Neuronal stem cell (in vitro differentiated cells): ENCODE measurements at regions not wholly inside any gene's neighbourhood (a gene's known extent, or its start where the extent isn't known, plus 50 kb on each side); places are given as distances from the start of the nearest gene placed in this dataset.

Experiments used
- DNase-seq: peaks from one replicate; pipeline ENCODE4 v3.0.0-alpha.2; 2013; ENCODE audit warnings: low spot score
- H2AFZ ChIP-seq: one replicate; pipeline ENCODE4 v1.6.1; 2013; ENCODE audit warnings: mild to moderate bottlenecking, low read length, inconsistent platforms
- H2AK5ac ChIP-seq: 2 replicates; pipeline ENCODE4 v1.6.1; 2013; ENCODE audit warnings: low read depth, mild to moderate bottlenecking, inconsistent platforms, low read length, moderate library complexity, mixed read lengths
- H2BK120ac ChIP-seq: 2 replicates; pipeline ENCODE4 v1.6.1; 2013; ENCODE audit warnings: low read depth, mild to moderate bottlenecking, inconsistent platforms, low read length, moderate library complexity, mixed read lengths
- H2BK12ac ChIP-seq: one replicate; pipeline ENCODE4 v1.6.1; 2013; ENCODE audit warnings: low read length, inconsistent platforms
- H2BK15ac ChIP-seq: 2 replicates; pipeline ENCODE4 v1.6.1; 2013; ENCODE audit warnings: mild to moderate bottlenecking, low read length, inconsistent platforms, mixed read lengths
- H2BK5ac ChIP-seq: one replicate; pipeline ENCODE4 v1.6.1; 2013; ENCODE audit warnings: inconsistent platforms, mild to moderate bottlenecking, low read length, moderate library complexity
- H3K14ac ChIP-seq: one replicate; pipeline ENCODE4 v1.6.1; 2013; ENCODE audit warnings: low read length, inconsistent platforms
- H3K18ac ChIP-seq: 2 replicates; pipeline ENCODE4 v1.6.1; 2013; ENCODE audit warnings: low read length, inconsistent platforms
- H3K23ac ChIP-seq: 2 replicates; pipeline ENCODE4 v1.6.1; 2013; ENCODE audit warnings: low read depth, mild to moderate bottlenecking, mixed read lengths, low read length, inconsistent platforms; ENCODE audit not compliant: poor library complexity
- H3K27ac ChIP-seq: replicated peaks from 3 replicates; pipeline ENCODE4 v1.5.1; 2013; ENCODE audit warnings: low read length, inconsistent platforms
- H3K27me3 ChIP-seq, 3 experiments: 2 replicates each; pipeline ENCODE4 v1.6.1; 2013; ENCODE audit warnings: low read length in 3 of 3, mild to moderate bottlenecking in 2 of 3, inconsistent platforms in 1 of 3, low read depth in 1 of 3, mixed read lengths in 1 of 3, moderate library complexity in 1 of 3; ENCODE audit not compliant: control insufficient read depth in 3 of 3, insufficient read depth in 3 of 3
- H3K36me3 ChIP-seq, 2 donors: replicated peaks in 1 of 2; 2 replicates each; pipeline ENCODE4 v1.6.1; 2013; ENCODE audit warnings: low read length in 2 of 2; ENCODE audit not compliant: control insufficient read depth in 2 of 2, insufficient read depth in 2 of 2
- H3K4ac ChIP-seq: 2 replicates; pipeline ENCODE4 v1.6.1; 2013; ENCODE audit warnings: inconsistent platforms, mild to moderate bottlenecking, low read length, moderate library complexity
- H3K4me1 ChIP-seq, 2 donors: 1 replicate in 1 of 2; 2 replicates in 1 of 2; pipeline ENCODE4 v1.6.1; 2013; ENCODE audit warnings: low read length in 2 of 2, low read depth in 1 of 2; ENCODE audit not compliant: control insufficient read depth in 2 of 2, insufficient read depth in 1 of 2
- H3K4me2 ChIP-seq: one replicate; pipeline ENCODE4 v1.6.1; 2013; ENCODE audit warnings: mild to moderate bottlenecking, low read length, inconsistent platforms; ENCODE audit not compliant: insufficient read depth, poor library complexity, severe bottlenecking
- H3K4me3 ChIP-seq, 2 donors: 2 replicates each; pipeline ENCODE4 v1.5.1; 2013; ENCODE audit warnings: low read length in 2 of 2, mild to moderate bottlenecking in 2 of 2, inconsistent platforms in 1 of 2, moderate library complexity in 1 of 2
- H3K79me1 ChIP-seq: one replicate; pipeline ENCODE4 v1.6.1; 2013; ENCODE audit warnings: low read depth, mild to moderate bottlenecking, inconsistent platforms, low read length, moderate library complexity
- H3K9ac ChIP-seq: one replicate; pipeline ENCODE4 v1.6.1; 2013; ENCODE audit warnings: mild to moderate bottlenecking, low read depth, low read length, inconsistent platforms; ENCODE audit not compliant: poor library complexity
- H3K9me3 ChIP-seq, 2 donors: replicated peaks in 1 of 2; 2 replicates each; pipeline versions ENCODE3 to v1.6.1; 2013; ENCODE audit warnings: low read length in 2 of 2, mild to moderate bottlenecking in 2 of 2, inconsistent platforms in 1 of 2, low read depth in 1 of 2, mixed read lengths in 1 of 2, moderate library complexity in 1 of 2; ENCODE audit not compliant: control insufficient read depth in 2 of 2, insufficient read depth in 1 of 2
- H4K8ac ChIP-seq: one replicate; pipeline ENCODE4 v1.6.1; 2013; ENCODE audit warnings: low read depth, mild to moderate bottlenecking, inconsistent platforms, low read length, moderate library complexity
- H4K91ac ChIP-seq: one replicate; pipeline ENCODE4 v1.6.1; 2013; ENCODE audit warnings: low read length, low read depth, mild to moderate bottlenecking, inconsistent platforms; ENCODE audit not compliant: poor library complexity
- WGBS, 2 donors: extraction: QIAGEN DNeasy Blood & Tissue Kit; methylation state at CpG; one replicate each; pipeline ENCODE4 v1.1.7; 2013; ENCODE audit warnings: missing lambda C conversion rate in 2 of 2, mixed read lengths in 1 of 2; ENCODE audit not compliant: insufficient read length in 2 of 2, insufficient replicate concordance in 1 of 2; ENCODE audit errors: extremely low coverage in 2 of 2; 5-methylcytosine and 5-hydroxymethylcytosine counted together

GRCh38 chr6:71137973-71138372 is 150.6 kb upstream of the OGFRL1 start:
- peaks cover 4 to 5% of the 10 kb centered on the region in 2 donors for H3K9me3 ChIP-seq
- no peak overlapping the region for H2BK5ac ChIP-seq
- H2BK120ac ChIP-seq = no peak overlapping the region
- H4K91ac ChIP-seq = no peak overlapping the region
- H2BK15ac ChIP-seq = no peak overlapping the region
- no peak overlapping the region for H3K27ac ChIP-seq
- H3K4ac ChIP-seq = no peak overlapping the region
- no peak for DNase-seq
- H3K27me3 ChIP-seq = no peaks in the 10 kb centered on the region
- no CpG with 5 or more reads among the region's 1 CpG for WGBS, 2 donors
- no peak overlapping the region for H3K9ac ChIP-seq
- H3K79me1 ChIP-seq = no peaks in the 10 kb centered on the region
- H4K8ac ChIP-seq = no peak overlapping the region
- H3K18ac ChIP-seq = no peak overlapping the region
- H3K4me3 ChIP-seq = no peak overlapping the region
- H2AFZ ChIP-seq = no peak overlapping the region
- H2AK5ac ChIP-seq = no peak overlapping the region
- no peak overlapping the region for H3K14ac ChIP-seq
- no peak overlapping the region for H2BK12ac ChIP-seq
- H3K4me2 ChIP-seq = no peak overlapping the region
- H3K36me3 ChIP-seq = no peaks in the 10 kb centered on the region
- no peak overlapping the region for H3K23ac ChIP-seq
- H3K4me1 ChIP-seq = no peaks in the 10 kb centered on the region

DNA sequence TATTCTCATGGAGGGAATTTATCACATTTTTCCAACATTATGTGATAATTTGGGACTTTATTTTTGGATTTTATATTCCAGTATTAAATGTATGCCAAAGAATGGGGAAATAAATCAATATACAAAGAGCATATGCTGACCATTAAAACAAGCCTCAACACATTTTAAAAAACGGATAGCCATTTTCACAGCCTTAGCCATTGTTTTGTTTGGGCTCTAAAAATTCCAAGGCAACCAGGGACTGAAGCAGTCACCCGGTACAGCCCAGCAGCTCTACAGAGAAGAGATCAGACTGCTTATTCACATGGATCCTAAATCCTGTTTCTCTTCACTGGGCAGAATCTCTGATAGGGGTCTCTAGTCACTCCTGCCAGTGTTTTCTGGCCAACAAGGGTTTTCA is 150.2 kb upstream of the OGFRL1 start:
- no peak overlapping the region for H3K14ac ChIP-seq
- H2BK12ac ChIP-seq = no peak overlapping the region
- H2BK15ac ChIP-seq = no peak overlapping the region
- no peak overlapping the region for H3K23ac ChIP-seq
- no peaks in the 10 kb centered on the region for H3K79me1 ChIP-seq
- H4K8ac ChIP-seq = no peak overlapping the region
- H2AK5ac ChIP-seq = no peak overlapping the region
- DNase-seq = no peak
- H3K9me3 ChIP-seq = peaks cover 4 to 5% of the 10 kb centered on the region in 2 donors
- no CpG with 5 or more reads among the region's 2 CpGs for WGBS, 2 donors
- H3K4me1 ChIP-seq = no peaks in the 10 kb centered on the region
- H3K4me2 ChIP-seq = no peak overlapping the region
- H3K27me3 ChIP-seq = no peaks in the 10 kb centered on the region
- peak overlapping the region; percentile 33 for H2AFZ ChIP-seq
- no peak overlapping the region for H2BK120ac ChIP-seq
- H3K9ac ChIP-seq = no peak overlapping the region
- H2BK5ac ChIP-seq = no peak overlapping the region
- H3K18ac ChIP-seq = no peak overlapping the region
- H4K91ac ChIP-seq = no peak overlapping the region
- no peak overlapping the region for H3K4me3 ChIP-seq
- no peaks in the 10 kb centered on the region for H3K36me3 ChIP-seq
- no peak overlapping the region for H3K4ac ChIP-seq
- H3K27ac ChIP-seq = no peak overlapping the region

GRCh38 chr6:71139249-71139648 is 149.4 kb upstream of the OGFRL1 start:
- H2BK15ac ChIP-seq = no peak overlapping the region
- no peak overlapping the region for H4K8ac ChIP-seq
- no peak overlapping the region for H2AFZ ChIP-seq
- no peak overlapping the region for H2BK12ac ChIP-seq
- no peak for DNase-seq
- H2BK120ac ChIP-seq = no peak overlapping the region
- no peak overlapping the region for H2AK5ac ChIP-seq
- H3K9ac ChIP-seq = no peak overlapping the region
- no peak overlapping the region for H3K14ac ChIP-seq
- no peaks in the 10 kb centered on the region for H3K4me1 ChIP-seq
- H3K4me2 ChIP-seq = no peak overlapping the region
- H3K36me3 ChIP-seq = no peaks in the 10 kb centered on the region
- H4K91ac ChIP-seq = no peak overlapping the region
- no peaks in the 10 kb centered on the region for H3K27me3 ChIP-seq
- H3K4ac ChIP-seq = no peak overlapping the region
- no peak overlapping the region for H3K18ac ChIP-seq
- H3K27ac ChIP-seq = no peak overlapping the region
- WGBS, 2 donors = no CpG with 5 or more reads among the region's 3 CpGs
- no peak overlapping the region for H2BK5ac ChIP-seq
- no peak overlapping the region for H3K4me3 ChIP-seq
- H3K79me1 ChIP-seq = no peaks in the 10 kb centered on the region
- H3K9me3 ChIP-seq = peaks cover 4 to 5% of the 10 kb centered on the region in 2 donors
- H3K23ac ChIP-seq = no peak overlapping the region

DNA sequence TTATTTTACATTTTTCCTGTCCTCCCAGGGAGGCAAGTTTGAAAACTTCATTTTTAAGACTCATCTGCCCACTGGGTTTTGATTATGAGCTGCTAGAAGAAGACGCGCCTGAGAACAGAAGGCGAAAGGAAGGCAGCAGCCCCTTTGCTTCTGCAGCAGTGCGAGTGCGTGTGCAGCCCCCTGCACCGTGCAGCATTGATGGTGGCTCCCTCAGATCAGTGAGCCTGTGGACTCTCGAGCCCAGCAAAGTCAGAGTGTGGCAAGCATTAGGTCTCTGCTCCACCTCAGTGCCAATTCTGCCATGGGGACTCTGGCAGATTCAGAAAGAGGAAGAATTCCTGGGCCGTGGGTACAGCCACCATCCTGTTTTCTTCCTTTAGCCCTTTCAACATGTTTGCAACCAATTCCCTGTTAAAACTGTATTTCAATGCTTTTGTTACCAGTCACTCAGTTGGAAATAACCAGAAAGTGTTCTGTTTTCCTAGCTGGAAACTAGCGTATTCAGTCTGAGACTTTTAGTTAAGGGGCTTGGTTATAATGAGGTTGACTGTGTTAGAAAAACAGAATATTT is 134.8 kb upstream of the OGFRL1 start:
- H3K36me3 ChIP-seq = no peaks in the 10 kb centered on the region
- H4K91ac ChIP-seq = no peak overlapping the region
- peak overlapping the region; percentile 81 for H2AFZ ChIP-seq
- no peak overlapping the region for H2BK12ac ChIP-seq
- H2BK15ac ChIP-seq = no peak overlapping the region
- no peak overlapping the region for H3K18ac ChIP-seq
- H3K4me3 ChIP-seq = no peak overlapping the region
- H2AK5ac ChIP-seq = no peak overlapping the region
- H3K9me3 ChIP-seq = no peaks in the 10 kb centered on the region
- H2BK5ac ChIP-seq = no peak overlapping the region
- no CpG with 5 or more reads among the region's 9 CpGs for WGBS, 2 donors
- peak; percentile 8 for DNase-seq
- H3K79me1 ChIP-seq = no peaks in the 10 kb centered on the region
- no peak overlapping the region for H3K14ac ChIP-seq
- no peak overlapping the region for H3K9ac ChIP-seq
- H3K27me3 ChIP-seq = no peaks in the 10 kb centered on the region
- no peak overlapping the region for H3K23ac ChIP-seq
- H2BK120ac ChIP-seq = no peak overlapping the region
- no peak overlapping the region for H4K8ac ChIP-seq
- H3K4me1 ChIP-seq = peaks cover 0 to 3% of the 10 kb centered on the region in 2 donors
- no peak overlapping the region for H3K4ac ChIP-seq
- H3K27ac ChIP-seq = no peak overlapping the region
- H3K4me2 ChIP-seq = no peak overlapping the region
